Choroid plexus epithelial cell (primary cell): ENCODE measurements at regions not wholly inside any gene's neighbourhood (a gene's known extent, or its start where the extent isn't known, plus 50 kb on each side); places are given as distances from the start of the nearest gene placed in this dataset.

ENCODE experiments used
- DNase-seq: peaks from one replicate; pipeline ENCODE4 v3.0.0-alpha.2; 2010; ENCODE audit warnings: low read depth
- H3K4me3 ChIP-seq: 2 replicates; pipeline ENCODE4 v1.5.1; 2011; ENCODE audit warnings: low read depth, mild to moderate bottlenecking, control low read depth, low read length, moderate library complexity
- TF ChIP-seq, protein P1 (sequence below): conservative IDR thresholded peaks from 2 replicates; pipeline ENCODE4 v1.5.1; 2011; ENCODE audit warnings: low read depth, mild to moderate bottlenecking, control low read depth, inconsistent platforms, low read length, moderate library complexity

DNA sequence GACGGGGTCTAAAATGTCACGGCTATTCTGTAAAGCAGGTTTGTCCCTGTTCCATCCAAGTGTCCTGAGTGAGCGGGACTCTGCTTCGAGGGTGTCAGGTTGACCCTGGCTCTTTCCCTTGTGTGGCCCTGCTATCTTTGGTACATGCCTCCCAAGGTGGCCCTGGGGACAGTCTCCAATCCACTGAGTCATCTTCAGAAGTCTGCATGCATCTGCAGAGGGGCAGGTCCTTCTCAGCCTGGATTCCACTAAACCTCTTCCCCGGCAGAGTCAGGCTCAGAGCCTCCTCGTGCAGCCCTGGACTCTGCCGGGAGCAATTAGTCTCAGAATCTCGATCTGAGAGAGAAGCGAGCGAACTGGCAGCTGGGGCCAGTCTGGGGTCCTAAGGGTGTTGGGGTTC, 50.1 kb upstream of the KCNJ15 start:
- TF ChIP-seq, protein P1, sequence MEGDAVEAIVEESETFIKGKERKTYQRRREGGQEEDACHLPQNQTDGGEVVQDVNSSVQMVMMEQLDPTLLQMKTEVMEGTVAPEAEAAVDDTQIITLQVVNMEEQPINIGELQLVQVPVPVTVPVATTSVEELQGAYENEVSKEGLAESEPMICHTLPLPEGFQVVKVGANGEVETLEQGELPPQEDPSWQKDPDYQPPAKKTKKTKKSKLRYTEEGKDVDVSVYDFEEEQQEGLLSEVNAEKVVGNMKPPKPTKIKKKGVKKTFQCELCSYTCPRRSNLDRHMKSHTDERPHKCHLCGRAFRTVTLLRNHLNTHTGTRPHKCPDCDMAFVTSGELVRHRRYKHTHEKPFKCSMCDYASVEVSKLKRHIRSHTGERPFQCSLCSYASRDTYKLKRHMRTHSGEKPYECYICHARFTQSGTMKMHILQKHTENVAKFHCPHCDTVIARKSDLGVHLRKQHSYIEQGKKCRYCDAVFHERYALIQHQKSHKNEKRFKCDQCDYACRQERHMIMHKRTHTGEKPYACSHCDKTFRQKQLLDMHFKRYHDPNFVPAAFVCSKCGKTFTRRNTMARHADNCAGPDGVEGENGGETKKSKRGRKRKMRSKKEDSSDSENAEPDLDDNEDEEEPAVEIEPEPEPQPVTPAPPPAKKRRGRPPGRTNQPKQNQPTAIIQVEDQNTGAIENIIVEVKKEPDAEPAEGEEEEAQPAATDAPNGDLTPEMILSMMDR, result no peak
- DNase-seq, result no peak
- H3K4me3 ChIP-seq, result no peak overlapping the region
